Dedifferentiated amniotic fluid mesenchymal stem cell (primary cell): ENCODE measurements at regions not wholly inside any gene's neighbourhood (a gene's known extent, or its start where the extent isn't known, plus 50 kb on each side); places are given as distances from the start of the nearest gene placed in this dataset.
"Not testable (repeated sequence)": the region's sequence is repeated elsewhere in the genome, so short reads cannot be mapped to it uniquely, and the experiment has no call there.

ENCODE experiments used
- DNase-seq: peaks from one replicate; pipeline ENCODE4 v3.0.0-alpha.2; 2016; ENCODE audit errors: extremely low spot score

- DNase-seq, result no peak
Observed at GRCh38 chr14:98904677-98905076, 367.3 kb downstream of the BCL11B start.

DNA sequence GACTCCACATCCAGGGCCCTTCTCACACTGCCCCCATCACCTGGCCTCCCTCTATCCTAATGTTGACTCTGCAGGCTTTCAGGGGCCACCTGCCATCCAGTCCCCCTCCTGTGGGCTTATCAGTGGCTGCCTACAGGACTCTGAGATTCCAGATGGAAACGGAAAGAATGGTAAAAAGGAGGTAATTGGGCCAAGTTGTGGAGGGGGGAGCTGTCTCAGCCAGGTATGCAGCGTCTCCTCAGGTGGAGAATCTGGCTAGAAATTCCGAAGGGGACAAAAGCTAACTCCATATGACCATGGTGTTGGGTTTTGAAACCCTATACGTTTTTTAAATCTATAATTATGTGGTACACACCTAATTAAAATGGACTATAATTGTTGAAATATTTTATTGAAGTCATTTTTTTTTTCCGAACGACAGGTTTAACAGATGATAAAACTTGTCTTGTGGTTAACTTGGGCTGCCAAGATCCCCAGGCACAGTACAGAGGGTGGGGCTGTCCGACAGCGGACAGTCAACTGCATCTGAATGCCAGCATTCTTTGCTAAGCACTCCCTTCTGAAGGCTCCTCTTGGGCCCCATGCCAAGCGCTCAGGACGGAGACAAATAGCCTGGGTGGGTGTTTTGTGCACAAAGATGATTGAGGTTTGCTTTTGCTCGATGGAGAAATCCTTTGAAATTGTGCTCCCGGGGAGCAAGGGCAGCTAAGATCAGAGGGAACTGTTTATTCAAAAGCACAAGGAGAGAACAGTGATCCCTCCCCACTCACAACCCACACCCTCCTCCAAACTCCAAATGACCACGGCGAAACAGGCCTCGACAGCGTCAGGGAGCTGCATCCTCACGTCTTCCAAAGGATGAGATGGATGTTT, 365.6 kb downstream of the BCL11B start:
- no peak for DNase-seq

DNA sequence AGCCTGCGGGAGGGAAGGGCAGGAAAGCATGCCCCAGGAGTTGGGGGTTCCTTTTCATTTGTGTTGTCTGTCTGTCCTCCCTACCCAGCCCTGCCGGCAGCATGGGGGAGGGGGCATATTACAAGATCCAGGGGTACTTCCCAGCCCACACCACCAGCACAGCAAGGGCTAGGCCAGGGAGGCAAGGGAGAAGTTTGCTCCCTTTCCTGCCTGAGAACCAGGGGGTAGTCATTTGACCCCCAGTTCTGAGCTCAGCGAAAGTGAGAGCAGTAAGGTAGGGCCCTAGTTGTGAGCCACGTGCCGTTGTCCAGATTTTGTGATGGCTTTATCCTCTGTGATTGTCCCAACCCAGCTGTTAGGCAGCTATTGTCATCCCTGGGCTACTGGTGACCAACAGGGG, 364.7 kb downstream of the BCL11B start:
- no peak for DNase-seq

- DNase-seq, result no peak
Observed at GRCh38 chr14:98908050-98908449, 363.9 kb downstream of the BCL11B start.

GRCh38 chr14:98909251-98909944, 362.6 kb downstream of the BCL11B start:
- no peak for DNase-seq

- DNase-seq, result no peak
Observed at GRCh38 chr14:98910061-98910460, 361.9 kb downstream of the BCL11B start.

- DNase-seq, result no peak
Observed at GRCh38 chr14:98912655-98913054, 359.3 kb downstream of the BCL11B start.

GRCh38 chr14:98913967-98914650, 357.9 kb downstream of the BCL11B start:
- no peak for DNase-seq

- DNase-seq, result no peak
Observed at GRCh38 chr14:98914942-98915341, 357.1 kb downstream of the BCL11B start.

GRCh38 chr14:98915625-98916024, 356.4 kb downstream of the BCL11B start:
- no peak for DNase-seq

GRCh38 chr14:98916036-98916435, 356.0 kb downstream of the BCL11B start:
- DNase-seq, result no peak

GRCh38 chr14:98916476-98916875, 355.5 kb downstream of the BCL11B start:
- DNase-seq, result no peak

DNA sequence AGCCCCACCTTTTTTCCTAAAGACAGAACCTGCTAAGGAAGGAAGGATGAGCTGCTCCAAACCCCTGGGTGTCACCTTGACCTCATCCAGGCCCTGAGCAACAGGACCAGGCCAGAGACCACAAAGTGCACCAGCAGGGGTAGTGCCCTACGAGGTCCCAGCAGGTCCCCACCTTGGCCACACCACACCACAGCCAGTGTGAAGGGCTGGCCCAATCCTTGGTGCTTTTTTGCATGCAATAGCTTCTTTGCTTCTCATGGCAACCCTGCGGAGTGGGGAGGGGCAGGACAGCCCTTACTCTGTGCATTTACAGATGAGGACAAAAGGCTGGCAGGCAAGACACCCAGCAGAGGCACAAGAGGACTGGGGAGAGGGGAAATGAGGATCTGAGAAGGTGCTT, 352.6 kb downstream of the BCL11B start:
- no peak for DNase-seq

DNA sequence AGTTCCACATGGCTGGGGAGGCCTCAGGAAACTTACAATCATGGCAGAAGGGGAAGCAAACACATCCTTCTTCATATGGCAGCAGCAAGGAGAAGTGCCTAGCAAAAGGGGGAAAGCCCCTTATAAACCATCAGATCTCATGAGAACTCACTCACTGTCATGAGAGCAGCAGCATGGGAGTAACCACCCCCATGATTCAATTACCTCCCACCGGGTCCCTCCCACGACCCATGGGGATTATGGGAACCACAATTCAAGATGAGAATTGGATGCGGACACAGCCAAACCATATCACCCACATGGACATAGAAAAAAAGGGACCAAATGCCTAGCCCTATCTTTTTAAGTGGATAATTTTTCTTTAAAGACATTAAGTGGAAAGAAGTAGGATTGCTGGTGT, 350.7 kb downstream of the BCL11B start:
- DNase-seq, result not testable (repeated sequence)

DNA sequence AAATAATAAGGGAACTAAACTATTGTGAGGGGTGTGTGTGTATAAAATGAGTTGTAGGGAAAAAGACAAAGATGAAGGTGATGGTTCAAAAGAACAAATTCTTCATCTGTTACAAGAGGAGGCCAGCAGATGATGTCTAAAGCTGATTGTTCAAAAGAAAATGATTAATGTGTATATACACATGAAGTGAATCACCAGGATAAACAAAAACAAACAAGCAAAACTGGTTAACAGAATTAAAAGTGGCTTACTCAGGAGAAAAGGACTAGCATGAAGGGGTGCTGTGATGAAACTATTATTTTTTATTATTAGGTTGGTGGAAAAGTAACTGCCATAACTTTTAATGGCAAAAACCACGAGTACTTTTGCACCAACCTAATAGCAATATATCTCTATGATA, 348.4 kb downstream of the BCL11B start:
- no peak for DNase-seq

DNA sequence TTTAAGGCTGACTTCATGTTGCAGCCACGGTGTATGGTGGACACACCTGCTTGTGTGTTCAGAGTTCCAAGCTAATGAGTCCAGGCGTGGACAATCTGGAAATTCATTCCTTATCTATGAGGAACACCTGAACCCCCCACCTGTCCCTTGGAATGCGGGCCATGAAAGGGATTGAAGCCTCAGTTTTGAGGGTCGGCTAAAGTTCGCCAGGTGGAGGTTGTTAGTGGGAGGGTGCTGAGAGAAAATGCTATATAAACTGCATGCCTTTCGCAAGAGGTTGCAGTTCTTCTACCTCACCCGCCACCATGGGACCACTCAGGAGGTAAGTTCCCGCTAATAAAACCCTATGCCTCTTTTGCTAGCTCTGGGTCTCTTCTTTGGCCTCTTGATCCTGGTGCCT, 348.0 kb downstream of the BCL11B start:
- no peak for DNase-seq

DNA sequence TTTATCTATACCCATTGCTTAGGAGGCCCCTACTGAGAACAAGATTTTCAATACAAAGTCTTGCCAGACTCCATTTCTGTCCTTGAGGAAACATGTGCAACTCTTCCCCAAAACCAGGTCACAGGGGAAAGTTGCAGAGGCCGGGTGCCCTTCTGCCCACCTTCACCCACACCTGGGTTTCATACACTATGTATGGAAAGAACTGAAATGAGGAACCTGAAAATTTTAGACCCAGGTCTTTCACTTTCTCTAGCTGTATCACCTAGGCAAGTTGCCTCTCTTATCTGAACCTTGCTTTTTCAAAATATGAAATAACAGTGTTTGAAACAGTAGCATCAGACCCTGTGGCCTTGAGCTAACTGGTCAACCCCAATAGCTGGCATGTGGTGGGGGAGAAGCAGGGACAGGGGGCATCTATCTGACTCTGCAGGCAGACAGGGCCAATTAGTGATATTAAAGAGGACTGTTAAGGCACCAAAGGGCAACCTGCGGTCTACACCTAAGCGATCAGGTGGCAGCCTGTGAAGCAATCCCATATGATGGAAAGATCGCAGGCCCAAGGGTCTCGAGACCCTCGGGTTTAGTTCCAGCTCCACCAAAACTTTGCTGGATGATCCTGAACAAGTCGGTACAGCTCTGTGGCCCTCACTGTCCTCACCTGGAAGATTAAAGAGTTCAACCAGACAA, 346.5 kb downstream of the BCL11B start:
- DNase-seq, result no peak

GRCh38 chr14:98926146-98926545, 345.9 kb downstream of the BCL11B start:
- DNase-seq, result no peak

DNA sequence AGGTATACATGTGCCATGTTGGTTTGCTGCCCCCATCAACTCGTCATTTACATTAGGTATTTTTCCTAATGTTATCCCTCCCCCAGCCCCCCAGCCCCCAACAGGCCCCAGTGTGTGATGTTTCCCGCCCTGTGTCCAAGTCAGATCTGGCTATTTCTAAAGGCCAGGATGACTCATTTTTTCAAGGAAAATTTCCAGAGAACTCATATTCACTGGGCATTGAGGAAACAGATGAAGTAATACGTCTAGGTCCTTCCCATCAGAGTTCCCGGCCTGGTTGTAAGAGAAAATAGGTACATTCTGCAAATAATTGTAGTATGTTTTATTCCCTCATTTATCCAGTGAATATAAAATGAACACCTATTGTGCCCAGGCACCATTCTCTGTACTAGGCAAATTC, 345.2 kb downstream of the BCL11B start:
- no peak for DNase-seq

GRCh38 chr14:98927986-98928385, 344.0 kb downstream of the BCL11B start:
- DNase-seq, result no peak

- DNase-seq, result no peak
Observed at GRCh38 chr14:98928418-98928817, 343.6 kb downstream of the BCL11B start.

- no peak for DNase-seq
Observed at GRCh38 chr14:98931126-98931525, 340.9 kb downstream of the BCL11B start.
